ENCODE measurements at regions not wholly inside any gene's neighbourhood (a gene's known extent, or its start where the extent isn't known, plus 50 kb on each side); places are given as distances from the start of the nearest gene placed in this dataset.

DNA sequence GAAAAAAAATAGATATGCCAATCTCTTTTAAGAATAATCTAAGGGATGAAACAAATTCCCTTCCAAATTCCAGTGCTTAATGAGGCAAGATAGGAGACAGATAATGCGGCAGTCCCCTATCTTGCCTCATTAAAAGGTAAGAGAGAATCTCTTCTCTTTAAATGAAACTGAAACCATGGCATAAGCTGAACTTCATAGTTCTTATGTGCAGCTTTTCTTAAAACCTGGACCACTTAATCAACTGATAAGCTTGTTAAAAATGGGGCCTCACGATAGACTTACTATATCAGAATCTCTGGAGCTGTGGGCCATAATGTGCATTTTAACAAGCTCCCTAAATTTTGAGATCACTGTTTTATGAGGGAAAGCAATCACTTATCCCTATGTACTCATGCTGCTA, 79.2 kb downstream of the NIBAN1 start:
- TF ChIP-seq, protein P1, sequence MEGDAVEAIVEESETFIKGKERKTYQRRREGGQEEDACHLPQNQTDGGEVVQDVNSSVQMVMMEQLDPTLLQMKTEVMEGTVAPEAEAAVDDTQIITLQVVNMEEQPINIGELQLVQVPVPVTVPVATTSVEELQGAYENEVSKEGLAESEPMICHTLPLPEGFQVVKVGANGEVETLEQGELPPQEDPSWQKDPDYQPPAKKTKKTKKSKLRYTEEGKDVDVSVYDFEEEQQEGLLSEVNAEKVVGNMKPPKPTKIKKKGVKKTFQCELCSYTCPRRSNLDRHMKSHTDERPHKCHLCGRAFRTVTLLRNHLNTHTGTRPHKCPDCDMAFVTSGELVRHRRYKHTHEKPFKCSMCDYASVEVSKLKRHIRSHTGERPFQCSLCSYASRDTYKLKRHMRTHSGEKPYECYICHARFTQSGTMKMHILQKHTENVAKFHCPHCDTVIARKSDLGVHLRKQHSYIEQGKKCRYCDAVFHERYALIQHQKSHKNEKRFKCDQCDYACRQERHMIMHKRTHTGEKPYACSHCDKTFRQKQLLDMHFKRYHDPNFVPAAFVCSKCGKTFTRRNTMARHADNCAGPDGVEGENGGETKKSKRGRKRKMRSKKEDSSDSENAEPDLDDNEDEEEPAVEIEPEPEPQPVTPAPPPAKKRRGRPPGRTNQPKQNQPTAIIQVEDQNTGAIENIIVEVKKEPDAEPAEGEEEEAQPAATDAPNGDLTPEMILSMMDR (IDR thresholded peaks at IDR 0.05) = no peak
- TF ChIP-seq POLR2A (IDR thresholded peaks at IDR 0.05) = no peak
